Body of pancreas (tissue), 4 donors: ENCODE measurements at regions not wholly inside any gene's neighbourhood (a gene's known extent, or its start where the extent isn't known, plus 50 kb on each side); places are given as distances from the start of the nearest gene placed in this dataset.

Experiments
- ATAC-seq: fragments of 150-250 bp; one replicate; pipeline ENCODE4 v1.9.1; 2016
- DNase-seq, 4 donors: peaks; one replicate each; pipeline ENCODE4 v3.0.0-alpha.2; 2019
- H3K27ac ChIP-seq, 4 donors: fragments of 200-600 bp; sonication (generic); 1 replicate in 3 of 4; 2 replicates in 1 of 4; pipeline versions ENCODE4 v1.5.1 to v1.6.1; 2016 to 2019; ENCODE audit warnings: mild to moderate bottlenecking in 1 of 4, mixed read lengths in 1 of 4, moderate library complexity in 1 of 4
- H3K27me3 ChIP-seq, 2 donors: fragments of 200-600 bp; sonication (generic); one replicate each; pipeline ENCODE4 v1.6.0; 2016; ENCODE audit warnings: mild to moderate bottlenecking in 1 of 2
- H3K36me3 ChIP-seq, 2 donors: fragments of 200-600 bp; sonication (generic); replicated peaks in 1 of 2; 2 replicates each; pipeline ENCODE4 v1.5.1; 2016; ENCODE audit warnings: low read depth in 2 of 2; ENCODE audit not compliant: insufficient read depth in 1 of 2
- H3K4me1 ChIP-seq: fragments of 200-600 bp; sonication (generic); one replicate; pipeline ENCODE4 v1.6.0; 2016
- H3K4me3 ChIP-seq, 2 donors: fragments of 200-600 bp; sonication (generic); 1 replicate in 1 of 2; 2 replicates in 1 of 2; pipeline ENCODE4 v1.5.1; 2016 to 2019
- H3K9me3 ChIP-seq, 3 donors: fragments of 200-600 bp; sonication (generic); 1 replicate in 2 of 3; 2 replicates in 1 of 3; pipeline ENCODE4 v1.5.1; 2016
- CTCF ChIP-seq, 7 experiments: fragments of 450-650 bp in 4 of 7; fragments of 200-600 bp in 3 of 7; sonication (generic) in 3 of 7; IDR thresholded peaks; one replicate each; pipeline ENCODE4 v1.5.1; 2016 to 2019; ENCODE audit warnings: antibody characterized with exemption in 7 of 7
- POLR2A ChIP-seq, 3 donors: fragments of 450-650 bp; IDR thresholded peaks; one replicate each; pipeline ENCODE4 v1.6.1; 2016; ENCODE audit warnings: antibody characterized with exemption in 3 of 3, mild to moderate bottlenecking in 2 of 3
- WGBS, 2 donors: methylation state at CpG; one replicate each; pipeline ENCODE4 v1.1.5; 2017; 5-methylcytosine and 5-hydroxymethylcytosine counted together
- intact Hi-C: fragments of 100-400 bp; cut with DNase I; formaldehyde crosslinking; loops from one replicate; pipeline ENCODE4 v1.15.1; 2023

- Histone ChIP-seq H3K27ac (no peak overlapping the region), H3K4me3 (no peak overlapping the region), H3K4me1 (no peaks in the 10 kb centered on the region), H3K27me3 (no peaks in the 10 kb centered on the region), H3K9me3 (no peaks in the 10 kb centered on the region), H3K36me3 (no peaks in the 10 kb centered on the region)
- 55 to 70% methylated on average over 11 to 14 of the region's 14 CpGs for WGBS, 2 donors
- intact Hi-C loops: no loop called here
- TF ChIP-seq CTCF (IDR thresholded peaks at IDR 0.05): no peak
- no peak for TF ChIP-seq POLR2A (IDR thresholded peaks at IDR 0.05)
- no peak for ATAC-seq
- no peak for DNase-seq
Observed at GRCh38 chr1:36557041-36558000, 74.6 kb upstream of the CSF3R start.

GRCh38 chr1:36555041-36555440 lies 72.3 kb upstream of the CSF3R start:
- TF ChIP-seq POLR2A (IDR thresholded peaks at IDR 0.05) (no peak), CTCF (IDR thresholded peaks at IDR 0.05) (no peak)
- no peaks in the 10 kb centered on the region for H3K36me3 ChIP-seq
- no peak overlapping the region for H3K27ac ChIP-seq
- H3K4me3 ChIP-seq: no peak overlapping the region
- ATAC-seq (no peak), DNase-seq (no peak)
- no peaks in the 10 kb centered on the region for H3K4me1 ChIP-seq
- no peaks in the 10 kb centered on the region for H3K27me3 ChIP-seq
- 36 to 59% methylated on average over 4 to 5 of the region's 5 CpGs for WGBS, 2 donors
- no peaks in the 10 kb centered on the region for H3K9me3 ChIP-seq
- intact Hi-C loops: no loop called here

- intact Hi-C loops: no loop called here
- Histone ChIP-seq H3K9me3 (no peaks in the 10 kb centered on the region), H3K27ac (no peak overlapping the region), H3K4me3 (no peak overlapping the region), H3K36me3 (no peaks in the 10 kb centered on the region), H3K27me3 (no peaks in the 10 kb centered on the region), H3K4me1 (no peaks in the 10 kb centered on the region)
- ATAC-seq (no peak), DNase-seq (no peak)
- 36 to 52% methylated on average over 4 of the region's 4 CpGs for WGBS, 2 donors
- TF ChIP-seq POLR2A (IDR thresholded peaks at IDR 0.05) (no peak), CTCF (IDR thresholded peaks at IDR 0.05) (no peak)
Observed at GRCh38 chr1:36554323-36554628, 71.6 kb upstream of the CSF3R start.

GRCh38 chr1:36553591-36554322 lies 71.0 kb upstream of the CSF3R start:
- Histone ChIP-seq H3K4me3 (no peak overlapping the region), H3K9me3 (no peaks in the 10 kb centered on the region), H3K4me1 (no peaks in the 10 kb centered on the region), H3K36me3 (no peaks in the 10 kb centered on the region), H3K27me3 (no peaks in the 10 kb centered on the region), H3K27ac (no peak overlapping the region)
- WGBS, 2 donors: 11 to 23% methylated on average over 7 to 20 of the region's 20 CpGs
- peak; percentile 56 for ATAC-seq
- intact Hi-C loops: no loop called here
- peak; percentile 60 to 69 (median 61) for DNase-seq
- TF ChIP-seq CTCF (IDR thresholded peaks at IDR 0.05) (peak; percentile 33 to 60 (median 51)), POLR2A (IDR thresholded peaks at IDR 0.05) (no peak)
